Right cardiac atrium (tissue), 5 donors: ENCODE measurements at regions not wholly inside any gene's neighbourhood (a gene's known extent, or its start where the extent isn't known, plus 50 kb on each side); places are given as distances from the start of the nearest gene placed in this dataset.
"Not testable (repeated sequence)": the region's sequence is repeated elsewhere in the genome, so short reads cannot be mapped to it uniquely, and the experiment has no call there.

Source experiments
- ATAC-seq, 2 donors: fragments of 200-7000 bp; cut with Tn5 transposase; one replicate each; pipeline versions ENCODE4 v1.8.0 to v1.9.1; 2020; ENCODE audit warnings: moderate library complexity in 2 of 2, mild to moderate bottlenecking in 1 of 2
- DNase-seq, 3 donors: peaks; one replicate each; pipeline ENCODE4 v3.0.0-alpha.2; 2020
- H3K27ac ChIP-seq: one replicate; pipeline ENCODE4 v1.5.1; 2013; ENCODE audit warnings: mild to moderate bottlenecking, low read length, control low read depth, moderate library complexity
- H3K27me3 ChIP-seq: one replicate; pipeline ENCODE4 v1.6.1; 2013; ENCODE audit not compliant: control insufficient read depth, insufficient read depth
- H3K4me1 ChIP-seq: one replicate; pipeline ENCODE4 v1.6.1; 2013; ENCODE audit warnings: low read length; ENCODE audit not compliant: control insufficient read depth, insufficient read depth
- H3K4me3 ChIP-seq: one replicate; pipeline ENCODE4 v1.5.1; 2013; ENCODE audit warnings: low read length, control low read depth
- H3K9me3 ChIP-seq: one replicate; pipeline ENCODE4 v1.6.1; 2013; ENCODE audit warnings: low read length; ENCODE audit not compliant: control insufficient read depth
- WGBS: extraction: QIAGEN DNeasy Blood & Tissue Kit; methylation state at CpG from one replicate; pipeline ENCODE4 v1.1.7; 2013; 5-methylcytosine and 5-hydroxymethylcytosine counted together
- intact Hi-C, 4 donors: fragments of 100-400 bp; cut with DNase I; formaldehyde crosslinking; loops; one replicate each; pipeline versions ENCODE4 v1.11.0 to v1.14.0; 2022 to 2023
- donor health status: healthy with polysubstance abuse.
- donor health status: DM: no; HTN: yes; CAD: no.
- donor health status: DM: no; HTN: no; CAD: no.
- donor health status: DM: no; HTN: yes; CAD: no; lungs with severe emphysema.
- donor health status: DM: yes; HTN: yes; CAD: no.

- ATAC-seq (no peak), DNase-seq (no peak)
- 71% methylated on average over 2 of the region's 2 CpGs for WGBS
These were observed 487.5 kb upstream of the ZNF608 start for GRCh38 chr5:125233944-125234343.

GRCh38 chr5:125236007-125236406, 489.6 kb upstream of the ZNF608 start:
- intact Hi-C loops: no loop called here
- Histone ChIP-seq H3K27me3 (no peaks in the 10 kb centered on the region), H3K4me1 (peaks cover 4% of the 10 kb centered on the region), H3K4me3 (no peak overlapping the region), H3K27ac (no peak overlapping the region), H3K9me3 (no peaks in the 10 kb centered on the region)
- ATAC-seq (peak; percentile 34 to 45), DNase-seq (no peak)
- 70% methylated on average over 2 of the region's 2 CpGs for WGBS

More at GRCh38 chr5:125233944-125234343, 487.5 kb upstream of the ZNF608 start:
- intact Hi-C loops: no loop called here
- Histone ChIP-seq H3K9me3 (no peaks in the 10 kb centered on the region), H3K4me3 (no peak overlapping the region), H3K27me3 (no peaks in the 10 kb centered on the region), H3K4me1 (peaks cover 4% of the 10 kb centered on the region), H3K27ac (no peak overlapping the region)

- intact Hi-C loops: no loop called here
- Histone ChIP-seq H3K27me3 (no peaks in the 10 kb centered on the region), H3K9me3 (no peaks in the 10 kb centered on the region), H3K27ac (no peak overlapping the region), H3K4me1 (peaks cover 4% of the 10 kb centered on the region), H3K4me3 (no peak overlapping the region)
- 40% methylated on average over 1 of the region's 1 CpG for WGBS
- DNase-seq (no peak), ATAC-seq (peak in 1 of 2 donors; percentile 47)
These were observed 490.5 kb upstream of the ZNF608 start for GRCh38 chr5:125236981-125237380.

GRCh38 chr5:125244531-125244930, 498.1 kb upstream of the ZNF608 start:
- Histone ChIP-seq H3K9me3 (no peaks in the 10 kb centered on the region), H3K4me3 (no peak overlapping the region), H3K27ac (no peak overlapping the region), H3K4me1 (no peaks in the 10 kb centered on the region), H3K27me3 (no peaks in the 10 kb centered on the region)
- intact Hi-C loops: no loop called here
- DNase-seq: no peak
- ATAC-seq: no peak
- WGBS: 92% methylated on average over 2 of the region's 2 CpGs

- H3K4me3 ChIP-seq: no peak overlapping the region
- no peaks in the 10 kb centered on the region for H3K27me3 ChIP-seq
- WGBS: 91% methylated on average over 4 of the region's 4 CpGs
- H3K27ac ChIP-seq: no peak overlapping the region
- H3K4me1 ChIP-seq: no peaks in the 10 kb centered on the region
- DNase-seq (no peak), ATAC-seq (no peak)
- no peaks in the 10 kb centered on the region for H3K9me3 ChIP-seq
- intact Hi-C loops: no loop called here
These were observed 498.8 kb upstream of the ZNF608 start for GRCh38 chr5:125245216-125245615.

- intact Hi-C loops: no loop called here
- 68% methylated on average over 2 of the region's 2 CpGs for WGBS
- DNase-seq (no peak), ATAC-seq (no peak)
- Histone ChIP-seq H3K4me1 (no peaks in the 10 kb centered on the region), H3K9me3 (no peaks in the 10 kb centered on the region), H3K27me3 (no peaks in the 10 kb centered on the region), H3K27ac (no peak overlapping the region), H3K4me3 (no peak overlapping the region)
These were observed 503.0 kb upstream of the ZNF608 start for GRCh38 chr5:125249400-125249799.

- Histone ChIP-seq H3K4me1 (no peaks in the 10 kb centered on the region), H3K27me3 (no peaks in the 10 kb centered on the region), H3K4me3 (no peak overlapping the region), H3K27ac (no peak overlapping the region), H3K9me3 (no peaks in the 10 kb centered on the region)
- intact Hi-C loops: no loop called here
- ATAC-seq (no peak), DNase-seq (no peak)
These were observed 505.3 kb upstream of the ZNF608 start for GRCh38 chr5:125251703-125252102.

GRCh38 chr5:125253634-125254033, 507.2 kb upstream of the ZNF608 start:
- H3K27me3 ChIP-seq, H3K4me3 ChIP-seq, ATAC-seq, H3K27ac ChIP-seq, H3K4me1 ChIP-seq, DNase-seq, intact Hi-C loops, H3K9me3 ChIP-seq: not testable (repeated sequence)
- WGBS: 97% methylated on average over 7 of the region's 7 CpGs

- no peaks in the 10 kb centered on the region for H3K27me3 ChIP-seq
- intact Hi-C loops: no loop called here
These were observed 507.8 kb upstream of the ZNF608 start for GRCh38 chr5:125254267-125254666.

GRCh38 chr5:125256296-125256695, 509.9 kb upstream of the ZNF608 start:
- WGBS: 59% methylated on average over 3 of the region's 3 CpGs
- H3K4me1 ChIP-seq: no peaks in the 10 kb centered on the region
- no peak for DNase-seq
- H3K27ac ChIP-seq: peak overlapping the region; percentile 42
- no peak for ATAC-seq
- intact Hi-C loops: no loop called here
- no peak overlapping the region for H3K4me3 ChIP-seq
- H3K9me3 ChIP-seq: no peaks in the 10 kb centered on the region
- H3K27me3 ChIP-seq: no peaks in the 10 kb centered on the region

More at GRCh38 chr5:125254267-125254666, 507.8 kb upstream of the ZNF608 start:
- H3K9me3 ChIP-seq: no peaks in the 10 kb centered on the region
- WGBS: 62% methylated on average over 3 of the region's 3 CpGs
- no peak overlapping the region for H3K27ac ChIP-seq
- ATAC-seq: no peak
- no peak overlapping the region for H3K4me3 ChIP-seq
- H3K4me1 ChIP-seq: no peaks in the 10 kb centered on the region
- DNase-seq: no peak

GRCh38 chr5:125257057-125257972, 510.9 kb upstream of the ZNF608 start:
- Histone ChIP-seq H3K4me3 (no peak overlapping the region), H3K27ac (no peak overlapping the region), H3K4me1 (no peaks in the 10 kb centered on the region), H3K9me3 (no peaks in the 10 kb centered on the region), H3K27me3 (no peaks in the 10 kb centered on the region)
- no peak for DNase-seq
- ATAC-seq: peak; percentile 85 to 91
- intact Hi-C loops: no loop called here
- WGBS: 60% methylated on average over 4 of the region's 4 CpGs
